EL (cell line): ENCODE measurements at regions not wholly inside any gene's neighbourhood (a gene's known extent, or its start where the extent isn't known, plus 50 kb on each side); places are given as distances from the start of the nearest gene placed in this dataset.
A peak's percentile ranks its signal among the peaks of the same experiment; 100 is the strongest.
"Not testable (repeated sequence)": the region's sequence is repeated elsewhere in the genome, so short reads cannot be mapped to it uniquely, and the experiment has no call there.

ENCODE experiments used
- DNase-seq: peaks from one replicate; pipeline ENCODE4 v3.0.0-alpha.2; 2016

GRCh38 chr20:22966787-22967464 is 68.2 kb upstream of the SSTR4 start:
- no peak for DNase-seq

- DNase-seq, result not testable (repeated sequence)
Observed at GRCh38 chr20:22967706-22968105, 67.4 kb upstream of the SSTR4 start.

- DNase-seq, result not testable (repeated sequence)
Observed at GRCh38 chr20:22969031-22969430, 66.1 kb upstream of the SSTR4 start.

GRCh38 chr20:22971077-22971476 is 64.0 kb upstream of the SSTR4 start:
- not testable (repeated sequence) for DNase-seq

- peak; percentile 18 for DNase-seq
Observed at GRCh38 chr20:22974354-22974753, 60.8 kb upstream of the SSTR4 start.

GRCh38 chr20:22977047-22977785 is 57.9 kb upstream of the SSTR4 start:
- no peak for DNase-seq

- DNase-seq, result no peak
Observed at GRCh38 chr20:22984008-22984407, 51.1 kb upstream of the SSTR4 start.

- DNase-seq, result no peak
Observed at GRCh38 chr20:22984606-22985005, 50.5 kb upstream of the SSTR4 start.

GRCh38 chr20:22985239-22985778 is 49.8 kb upstream of the SSTR4 start:
- no peak for DNase-seq
